ENCODE measurements at regions not wholly inside any gene's neighbourhood (a gene's known extent, or its start where the extent isn't known, plus 50 kb on each side); places are given as distances from the start of the nearest gene placed in this dataset.

GRCh38 chr4:3712112-3712805 is 53.9 kb upstream of the ADRA2C start:
- Histone ChIP-seq H3K79me2 (replicated peaks; ENCODE audit: insufficient read depth, low read length) (no peaks in the 10 kb centered on the region), H3K4me3 (ENCODE audit: low read length) (no peak overlapping the region), H4K20me1 (ENCODE audit: insufficient read depth) (no peaks in the 10 kb centered on the region), H3K27ac (ENCODE audit: low read length) (no peak overlapping the region), H3K9me3 (ENCODE audit: low read length) (no peaks in the 10 kb centered on the region), H3K27me3 (ENCODE audit: insufficient read depth, low read depth, low read length) (no peaks in the 10 kb centered on the region), H3F3A (ENCODE audit: insufficient read depth, low read length, poor library complexity, severe bottlenecking) (no peaks in the 10 kb centered on the region), H3K9ac (ENCODE audit: low read length) (no peak overlapping the region), H3K36me3 (ENCODE audit: insufficient read depth, low read length) (no peaks in the 10 kb centered on the region), H3K4me2 (ENCODE audit: low read length) (no peak overlapping the region), H2AFZ (ENCODE audit: low read depth, low read length) (no peak overlapping the region), H3K9me2 (ENCODE audit: insufficient read depth, low read length) (no peaks in the 10 kb centered on the region)
- TF ChIP-seq EP300 (conservative IDR thresholded peaks at IDR 0.05; ENCODE audit: poor library complexity, severe bottlenecking) (no peak), RAD21 (conservative IDR thresholded peaks at IDR 0.05) (no peak), MXI1 (conservative IDR thresholded peaks at IDR 0.05; ENCODE audit: poor library complexity, severe bottlenecking) (no peak), TAF1 (IDR thresholded peaks at IDR 0.05; ENCODE audit: low read depth) (no peak)

GRCh38 chr4:3711183-3712111 is 54.7 kb upstream of the ADRA2C start:
- Histone ChIP-seq H3K4me3 (ENCODE audit: low read length) (no peak overlapping the region), H4K20me1 (ENCODE audit: insufficient read depth) (no peaks in the 10 kb centered on the region), H3K9me3 (ENCODE audit: low read length) (no peaks in the 10 kb centered on the region), H3K36me3 (ENCODE audit: insufficient read depth, low read length) (no peaks in the 10 kb centered on the region), H3K79me2 (replicated peaks; ENCODE audit: insufficient read depth, low read length) (no peaks in the 10 kb centered on the region), H3K27ac (ENCODE audit: low read length) (no peak overlapping the region), H3K9me2 (ENCODE audit: insufficient read depth, low read length) (no peaks in the 10 kb centered on the region), H3K4me2 (ENCODE audit: low read length) (no peak overlapping the region), H3K9ac (ENCODE audit: low read length) (no peak overlapping the region), H3K27me3 (ENCODE audit: insufficient read depth, low read depth, low read length) (no peaks in the 10 kb centered on the region), H2AFZ (ENCODE audit: low read depth, low read length) (no peak overlapping the region), H3F3A (ENCODE audit: insufficient read depth, low read length, poor library complexity, severe bottlenecking) (no peaks in the 10 kb centered on the region)
- TF ChIP-seq CTCF (IDR thresholded peaks at IDR 0.05; ENCODE audit: poor library complexity, severe bottlenecking), result no peak
- TF ChIP-seq MXI1 (conservative IDR thresholded peaks at IDR 0.05; ENCODE audit: poor library complexity, severe bottlenecking), result no peak
- no peak for TF ChIP-seq TAF1 (IDR thresholded peaks at IDR 0.05; ENCODE audit: low read depth)
- no peak for TF ChIP-seq REST (IDR thresholded peaks at IDR 0.05; ENCODE audit: borderline replicate concordance)
- no peak for TF ChIP-seq POLR2AphosphoS5 (IDR thresholded peaks at IDR 0.05)
- TF ChIP-seq EP300 (conservative IDR thresholded peaks at IDR 0.05; ENCODE audit: poor library complexity, severe bottlenecking), result no peak
- no peak for TF ChIP-seq SMC3 (conservative IDR thresholded peaks at IDR 0.05; ENCODE audit: poor library complexity)

Measured in neural cell (in vitro differentiated cells).